H1 (cell line): ENCODE measurements at regions not wholly inside any gene's neighbourhood (a gene's known extent, or its start where the extent isn't known, plus 50 kb on each side); places are given as distances from the start of the nearest gene placed in this dataset.
A peak's percentile ranks its signal among the peaks of the same experiment; 100 is the strongest.

Experiments used
- CTCF ChIA-PET: fragments of 300-600 bp; sonication (Branson Sonifier 250); formaldehyde crosslinking; loops from one replicate; lab custom pipeline; 2021; ENCODE audit not compliant: partially characterized antibody; lab: Charles Lee
- POLR2A ChIA-PET: fragments of 300-600 bp; sonication (Branson Sonifier 250); formaldehyde crosslinking; loops from one replicate; lab custom pipeline; 2021; ENCODE audit warnings: inconsistent platforms; ENCODE audit not compliant: partially characterized antibody; lab: Charles Lee
- DNase-seq, 2 experiments: peaks; one replicate each; pipeline versions ENCODE4 v3.0.0 to v3.0.0-alpha.2; 2010 to 2022; ENCODE audit warnings: low spot score in 2 of 2, low read depth in 1 of 2, mixed read lengths in 1 of 2
- FAIRE-seq: peaks from 2 replicates; lab custom pipeline; 2011; peaks lifted over from hg19 to GRCh38; lab: Jason Lieb, UNC
- H2AFZ ChIP-seq: 2 replicates; pipeline ENCODE4 v1.8.1; 2012; ENCODE audit warnings: low read length, inconsistent platforms
- H2AK5ac ChIP-seq: 2 replicates; pipeline ENCODE4 v1.6.1; 2013; ENCODE audit warnings: low read depth, low read length
- H2BK120ac ChIP-seq: replicated peaks from 2 replicates; pipeline ENCODE3; 2013; ENCODE audit warnings: low read depth, low read length, inconsistent platforms
- H2BK12ac ChIP-seq: 2 replicates; pipeline ENCODE4 v1.6.1; 2013; ENCODE audit warnings: low read depth, low read length
- H2BK15ac ChIP-seq: 2 replicates; pipeline ENCODE4 v1.6.1; 2013; ENCODE audit warnings: low read length
- H2BK20ac ChIP-seq: 2 replicates; pipeline ENCODE4 v1.6.1; 2013; ENCODE audit warnings: low read length
- H2BK5ac ChIP-seq: 2 replicates; pipeline ENCODE4 v1.6.1; 2013; ENCODE audit warnings: low read depth, low read length
- H3K14ac ChIP-seq: 2 replicates; pipeline ENCODE4 v1.6.1; 2013; ENCODE audit warnings: inconsistent platforms; ENCODE audit not compliant: insufficient read length
- H3K18ac ChIP-seq: 2 replicates; pipeline ENCODE4 v1.6.1; 2013; ENCODE audit warnings: low read length; ENCODE audit errors: extremely low read depth
- H3K23ac ChIP-seq: 2 replicates; pipeline ENCODE4 v1.6.1; 2013; ENCODE audit warnings: inconsistent platforms; ENCODE audit not compliant: insufficient read length
- H3K23me2 ChIP-seq: 2 replicates; pipeline ENCODE4 v1.6.1; 2013; ENCODE audit warnings: low read depth, low read length
- H3K27ac ChIP-seq: 2 replicates; pipeline ENCODE4 v1.6.1; 2011; ENCODE audit warnings: low read depth, low read length, inconsistent platforms
- H3K27me3 ChIP-seq, 4 experiments: replicated peaks in 1 of 4; 1 replicate in 1 of 4; 2 replicates in 3 of 4; pipeline versions ENCODE4 v1.6.1 to v1.8.1; 2011 to 2013; ENCODE audit warnings: low read length in 3 of 4, mild to moderate bottlenecking in 3 of 4, inconsistent platforms in 2 of 4, mixed read lengths in 2 of 4, moderate library complexity in 1 of 4; ENCODE audit not compliant: control insufficient read depth in 3 of 4, insufficient read depth in 3 of 4; ENCODE audit errors: extremely low read depth in 1 of 4
- H3K36me3 ChIP-seq, 4 experiments: 2 replicates each; pipeline versions ENCODE4 v1.6.1 to v1.8.1; 2011 to 2013; ENCODE audit warnings: mild to moderate bottlenecking in 4 of 4, low read length in 3 of 4, moderate library complexity in 2 of 4, control low read depth in 1 of 4, inconsistent platforms in 1 of 4; ENCODE audit not compliant: insufficient read depth in 4 of 4, control insufficient read depth in 2 of 4
- H3K4ac ChIP-seq: replicated peaks from 2 replicates; pipeline ENCODE3; 2013; ENCODE audit warnings: low read length, low read depth, mixed read lengths, inconsistent platforms; ENCODE audit not compliant: insufficient read length
- H3K4me1 ChIP-seq, 4 experiments: replicated peaks in 1 of 4; 1 replicate in 1 of 4; 2 replicates in 3 of 4; pipeline versions ENCODE4 v1.6.1 to v1.8.1; 2011 to 2013; ENCODE audit warnings: low read length in 3 of 4, inconsistent platforms in 2 of 4, mixed read lengths in 1 of 4; ENCODE audit not compliant: insufficient read depth in 4 of 4, control insufficient read depth in 3 of 4
- H3K4me2 ChIP-seq, 2 experiments: 2 replicates each; pipeline versions ENCODE4 v1.6.1 to v1.8.1; 2011 to 2013; ENCODE audit warnings: low read depth in 2 of 2, low read length in 2 of 2, control low read depth in 1 of 2, inconsistent platforms in 1 of 2, mild to moderate bottlenecking in 1 of 2; ENCODE audit not compliant: insufficient read depth in 1 of 2
- H3K4me3 ChIP-seq, 4 experiments: fragments of 200-600, 300-600 bp in 1 of 4; sonication (generic), shearing (Covaris generic), sonication (Bioruptor Twin) in 1 of 4; 2 replicates each; pipeline versions ENCODE4 v1.5.1 to v1.8.1; 2011 to 2016; ENCODE audit warnings: low read length in 4 of 4, low read depth in 3 of 4, control low read depth in 2 of 4, inconsistent platforms in 2 of 4, mild to moderate bottlenecking in 2 of 4, mixed read lengths in 1 of 4, moderate library complexity in 1 of 4; ENCODE audit not compliant: insufficient read depth in 2 of 4; ENCODE audit errors: extremely low read depth in 1 of 4
- H3K56ac ChIP-seq: replicated peaks from 2 replicates; pipeline ENCODE3; 2013; ENCODE audit warnings: low read depth, mild to moderate bottlenecking, mixed read lengths, low read length, inconsistent platforms; ENCODE audit not compliant: insufficient read length
- H3K79me1 ChIP-seq: 2 replicates; pipeline ENCODE4 v1.6.1; 2013; ENCODE audit warnings: low read depth, low read length, control low read depth
- H3K79me2 ChIP-seq, 2 experiments: 2 replicates each; pipeline versions ENCODE4 v1.6.1 to v1.8.1; 2012 to 2013; ENCODE audit warnings: low read length in 2 of 2, mild to moderate bottlenecking in 2 of 2, inconsistent platforms in 1 of 2; ENCODE audit not compliant: insufficient read depth in 2 of 2, control insufficient read depth in 1 of 2
- H3K9ac ChIP-seq, 4 experiments: replicated peaks in 1 of 4; 1 replicate in 1 of 4; 2 replicates in 3 of 4; pipeline versions ENCODE4 v1.6.1 to v1.8.1; 2011 to 2013; ENCODE audit warnings: low read depth in 3 of 4, low read length in 3 of 4, control low read depth in 2 of 4, mild to moderate bottlenecking in 2 of 4, moderate library complexity in 2 of 4, inconsistent platforms in 1 of 4; ENCODE audit errors: extremely low read depth in 1 of 4
- H3K9me3 ChIP-seq, 2 experiments: 2 replicates each; pipeline versions ENCODE4 v1.6.1 to v1.8.1; 2012 to 2013; ENCODE audit warnings: mild to moderate bottlenecking in 2 of 2, moderate library complexity in 2 of 2, control low read depth in 1 of 2, inconsistent platforms in 1 of 2, low read depth in 1 of 2, low read length in 1 of 2, mixed read lengths in 1 of 2; ENCODE audit not compliant: insufficient read depth in 2 of 2
- H4K20me1 ChIP-seq, 2 experiments: replicated peaks in 1 of 2; 2 replicates each; pipeline versions ENCODE3 to v1.8.1; 2011 to 2013; ENCODE audit warnings: inconsistent platforms in 2 of 2, low read length in 2 of 2, mild to moderate bottlenecking in 1 of 2; ENCODE audit not compliant: insufficient read depth in 2 of 2, control insufficient read depth in 1 of 2
- H4K5ac ChIP-seq: 2 replicates; pipeline ENCODE4 v1.6.1; 2013; ENCODE audit warnings: low read length, low read depth, mixed read lengths, inconsistent platforms; ENCODE audit not compliant: insufficient read length
- H4K8ac ChIP-seq: 2 replicates; pipeline ENCODE4 v1.8.0; 2013; ENCODE audit warnings: mild to moderate bottlenecking, moderate library complexity, low read length, inconsistent platforms; ENCODE audit not compliant: insufficient read depth; ENCODE audit errors: extremely low read depth
- H4K91ac ChIP-seq: replicated peaks from 2 replicates; pipeline ENCODE3; 2013; ENCODE audit warnings: low read length, mixed read lengths, inconsistent platforms; ENCODE audit not compliant: insufficient read length
- ATF2 ChIP-seq: IDR thresholded peaks from 2 replicates; pipeline ENCODE4 v1.6.1; 2012; ENCODE audit warnings: low read length, inconsistent platforms
- CTBP2 ChIP-seq: IDR thresholded peaks from 2 replicates; pipeline ENCODE4 v1.7.0; 2011; ENCODE audit warnings: borderline replicate concordance, mild to moderate bottlenecking, moderate library complexity, mixed read lengths, low read length; ENCODE audit not compliant: insufficient read depth, insufficient read length
- YY1 ChIP-seq: IDR thresholded peaks from 2 replicates; pipeline ENCODE4 v1.6.1; 2011; ENCODE audit warnings: low read depth, mild to moderate bottlenecking, low read length
- WGBS, 2 experiments: shearing (Covaris generic) in 1 of 2; methylation state at CpG; one replicate each; pipeline versions ENCODE4 v1.1.6 to v1.1.7; 2013 to 2015; ENCODE audit warnings: low lambda C conversion rate in 2 of 2, mixed read lengths in 2 of 2, inconsistent platforms in 1 of 2, low coverage in 1 of 2, missing lambda C conversion rate in 1 of 2; ENCODE audit not compliant: insufficient replicate concordance in 2 of 2, insufficient coverage in 1 of 2, insufficient read length in 1 of 2; ENCODE audit errors: extremely low coverage in 1 of 2, missing lambda C conversion rate in 1 of 2; 5-methylcytosine and 5-hydroxymethylcytosine counted together

- no peak overlapping the region for H2BK120ac ChIP-seq
- CTCF ChIA-PET: interaction anchor here (1.0 to 1.2 kb wide), 3 partner anchors 13 to 502 kb away, joined by 3 to 4 read pairs (median 3); no protein-coding TSS in a partner anchor
- POLR2A ChIA-PET: interaction anchor here (1.0 to 1.7 kb wide), 3 partner anchors 9 to 56 kb away, joined by 3 to 4 read pairs (median 3); partner anchors contain the start of gene DHX15
- H2BK12ac ChIP-seq: no peak overlapping the region
- no peaks in the 10 kb centered on the region for H4K20me1 ChIP-seq
- no peaks in the 10 kb centered on the region for H3K79me2 ChIP-seq
- DNase-seq (peak in 1 of 2 experiments; percentile 35), FAIRE-seq (no peak)
- no peak overlapping the region for H3K4me2 ChIP-seq
- WGBS, 2 experiments: 87% methylated on average over 7 of the region's 7 CpGs; no CpG with 5 or more reads in 1 of the 2 experiments
- no peak overlapping the region for H4K5ac ChIP-seq
- no peaks in the 10 kb centered on the region for H3K79me1 ChIP-seq
- TF ChIP-seq YY1 (no peak), CTBP2 (no peak), ATF2 (no peak)
- H3K4me3 ChIP-seq: no peak overlapping the region
- no peak overlapping the region for H3K18ac ChIP-seq
- no peak overlapping the region for H3K56ac ChIP-seq
- no peaks in the 10 kb centered on the region for H3K36me3 ChIP-seq
- no peak overlapping the region for H2BK20ac ChIP-seq
- H3K23me2 ChIP-seq: no peaks in the 10 kb centered on the region
- no peak overlapping the region for H3K4ac ChIP-seq
- H4K91ac ChIP-seq: no peak overlapping the region
- H4K8ac ChIP-seq: no peak overlapping the region
- no peak overlapping the region for H3K27ac ChIP-seq
- H2BK5ac ChIP-seq: no peak overlapping the region
- no peak overlapping the region for H2BK15ac ChIP-seq
- no peak overlapping the region for H2AFZ ChIP-seq
- no peak overlapping the region for H3K23ac ChIP-seq
- no peak overlapping the region for H3K14ac ChIP-seq
- no peaks in the 10 kb centered on the region for H3K9me3 ChIP-seq
- no peaks in the 10 kb centered on the region for H3K27me3 ChIP-seq
- H3K9ac ChIP-seq: no peak overlapping the region
- no peaks in the 10 kb centered on the region for H3K4me1 ChIP-seq
- H2AK5ac ChIP-seq: no peak overlapping the region
Measured at GRCh38 chr4:24640366-24640765, 56.0 kb upstream of the DHX15 start.
